ENCODE measurements at regions not wholly inside any gene's neighbourhood (a gene's known extent, or its start where the extent isn't known, plus 50 kb on each side); places are given as distances from the start of the nearest gene placed in this dataset.

- TF ChIP-seq POLR2A (IDR thresholded peaks at IDR 0.05) = no peak
- TF ChIP-seq CTCF (IDR thresholded peaks at IDR 0.05) = no peak
- TF ChIP-seq POLR2AphosphoS5 (IDR thresholded peaks at IDR 0.05; ENCODE audit: insufficient read depth in 1 of 2, low read depth in 1 of 2) = no peak
Observed at GRCh38 chr7:23956772-23957576, 247.0 kb downstream of the STK31 start.
